Panc1 (cell line): ENCODE measurements at regions not wholly inside any gene's neighbourhood (a gene's known extent, or its start where the extent isn't known, plus 50 kb on each side); places are given as distances from the start of the nearest gene placed in this dataset.

Source experiments
- ATAC-seq: fragments of 200-7000 bp; cut with Tn5 transposase; 2 replicates; pipeline ENCODE4 v1.9.1; 2020; ENCODE audit warnings: mild to moderate bottlenecking, moderate library complexity
- BruUV-seq: library from RNA; stranded (reverse); fragments of 400-500 nt; replicated peaks from 2 replicates; lab custom pipeline; 2021; lab: Mats Ljungman, UMichigan
- CTCF ChIA-PET: fragments of 300-600 bp; sonication (Branson Sonifier 250); formaldehyde crosslinking; loops from one replicate; lab custom pipeline; 2022; ENCODE audit warnings: antibody characterized with exemption; lab: Charles Lee
- POLR2A ChIA-PET: fragments of 300-600 bp; sonication (Branson Sonifier 250); formaldehyde crosslinking; loops from one replicate; lab custom pipeline; 2022; ENCODE audit warnings: antibody characterized with exemption; lab: Charles Lee
- DNase-seq: peaks from one replicate; pipeline ENCODE4 v3.0.0-alpha.2; 2010; ENCODE audit warnings: low read depth, low spot score
- H3K27ac ChIP-seq: 2 replicates; pipeline ENCODE4 v1.5.1; 2011; ENCODE audit warnings: mild to moderate bottlenecking, low read length, inconsistent platforms
- H3K27me3 ChIP-seq: fragments of 200-500 bp; sonication (Bioruptor generic); 2 replicates; pipeline ENCODE4 v1.6.0; 2014; ENCODE audit warnings: low read length, inconsistent platforms; ENCODE audit not compliant: control insufficient read depth, insufficient read depth
- H3K36me3 ChIP-seq: fragments of 200-500 bp; sonication (Bioruptor generic); 2 replicates; pipeline ENCODE4 v1.5.1; 2014; ENCODE audit warnings: inconsistent platforms, mild to moderate bottlenecking, low read length, moderate library complexity; ENCODE audit not compliant: control insufficient read depth, insufficient read depth
- H3K4me1 ChIP-seq: 2 replicates; pipeline ENCODE4 v1.5.1; 2011; ENCODE audit warnings: inconsistent platforms, mild to moderate bottlenecking, low read length, moderate library complexity; ENCODE audit not compliant: control insufficient read depth, insufficient read depth
- H3K4me3 ChIP-seq, 2 experiments: 2 replicates each; pipeline ENCODE4 v1.5.1; 2011 to 2012; ENCODE audit warnings: low read depth in 2 of 2, low read length in 2 of 2, mild to moderate bottlenecking in 2 of 2, inconsistent platforms in 1 of 2, moderate library complexity in 1 of 2
- H3K9me3 ChIP-seq: fragments of 200-500 bp; sonication (Bioruptor generic); 2 replicates; pipeline ENCODE4 v1.5.1; 2014; ENCODE audit warnings: low read depth, mild to moderate bottlenecking, inconsistent platforms, low read length, moderate library complexity; ENCODE audit not compliant: control insufficient read depth, insufficient read depth
- POLR2AphosphoS5 ChIP-seq: IDR thresholded peaks from 2 replicates; pipeline ENCODE4 v1.6.1; 2012; ENCODE audit warnings: mild to moderate bottlenecking, low read depth, low read length, moderate library complexity
- SIN3A ChIP-seq: IDR thresholded peaks from 2 replicates; pipeline ENCODE4 v1.6.1; 2012; ENCODE audit warnings: low read depth, mild to moderate bottlenecking, low read length, moderate library complexity, borderline replicate concordance; ENCODE audit not compliant: insufficient read depth
- TCF7L2 ChIP-seq: IDR thresholded peaks from 2 replicates; pipeline ENCODE4 v1.6.1; 2011; ENCODE audit warnings: mild to moderate bottlenecking, low read depth, low read length, inconsistent platforms
- in situ Hi-C: cut with HindIII; loops from 2 replicates; pipeline ENCODE4 v1.10.0; 2016; ENCODE audit warnings: low sequenced_read_pairs, low pct_unique_long_range_greater_than_20kb
- intact Hi-C: fragments of 100-400 bp; cut with micrococcal nuclease; formaldehyde crosslinking; loops from one replicate; pipeline ENCODE4 v1.10.0; 2022; ENCODE audit not compliant: unreplicated experiment
- TF ChIP-seq, protein P1 (sequence below), 2 experiments: IDR thresholded peaks; 2 replicates each; pipeline ENCODE4 v1.6.1; 2011 to 2012; ENCODE audit warnings: low read depth in 2 of 2, control low read depth in 1 of 2, low read length in 1 of 2, mild to moderate bottlenecking in 1 of 2, moderate library complexity in 1 of 2; ENCODE audit not compliant: insufficient read depth in 1 of 2
- TF ChIP-seq, protein P2 (sequence below): fragments of 450-650 bp; IDR thresholded peaks from 2 replicates; pipeline ENCODE4 v1.5.1; 2017; ENCODE audit warnings: mild to moderate bottlenecking

DNA sequence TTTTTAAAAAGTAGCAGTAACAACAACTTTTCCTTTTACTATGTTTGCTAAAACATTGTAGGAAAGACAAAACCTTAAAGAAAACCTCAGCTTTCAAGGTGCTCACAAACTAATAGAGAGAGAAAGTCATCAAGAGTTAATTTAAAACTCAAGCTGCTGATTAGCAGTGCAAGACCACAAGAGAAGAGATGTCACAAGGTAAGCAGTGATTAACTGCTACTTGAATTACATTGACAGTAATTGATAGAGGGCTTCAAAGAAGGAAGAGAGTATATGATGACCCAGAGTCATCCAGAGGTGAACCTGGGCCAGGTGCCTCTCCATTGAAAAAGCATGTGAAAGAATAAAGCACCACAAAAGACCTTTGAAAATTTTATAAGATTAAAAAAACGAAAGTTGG is 939.6 kb upstream of the CNTNAP5 start:
- no peaks in the 10 kb centered on the region for H3K27me3 ChIP-seq
- H3K4me1 ChIP-seq: no peaks in the 10 kb centered on the region
- no peak for TF ChIP-seq POLR2AphosphoS5
- no peak for TF ChIP-seq SIN3A
- TF ChIP-seq, protein P1, sequence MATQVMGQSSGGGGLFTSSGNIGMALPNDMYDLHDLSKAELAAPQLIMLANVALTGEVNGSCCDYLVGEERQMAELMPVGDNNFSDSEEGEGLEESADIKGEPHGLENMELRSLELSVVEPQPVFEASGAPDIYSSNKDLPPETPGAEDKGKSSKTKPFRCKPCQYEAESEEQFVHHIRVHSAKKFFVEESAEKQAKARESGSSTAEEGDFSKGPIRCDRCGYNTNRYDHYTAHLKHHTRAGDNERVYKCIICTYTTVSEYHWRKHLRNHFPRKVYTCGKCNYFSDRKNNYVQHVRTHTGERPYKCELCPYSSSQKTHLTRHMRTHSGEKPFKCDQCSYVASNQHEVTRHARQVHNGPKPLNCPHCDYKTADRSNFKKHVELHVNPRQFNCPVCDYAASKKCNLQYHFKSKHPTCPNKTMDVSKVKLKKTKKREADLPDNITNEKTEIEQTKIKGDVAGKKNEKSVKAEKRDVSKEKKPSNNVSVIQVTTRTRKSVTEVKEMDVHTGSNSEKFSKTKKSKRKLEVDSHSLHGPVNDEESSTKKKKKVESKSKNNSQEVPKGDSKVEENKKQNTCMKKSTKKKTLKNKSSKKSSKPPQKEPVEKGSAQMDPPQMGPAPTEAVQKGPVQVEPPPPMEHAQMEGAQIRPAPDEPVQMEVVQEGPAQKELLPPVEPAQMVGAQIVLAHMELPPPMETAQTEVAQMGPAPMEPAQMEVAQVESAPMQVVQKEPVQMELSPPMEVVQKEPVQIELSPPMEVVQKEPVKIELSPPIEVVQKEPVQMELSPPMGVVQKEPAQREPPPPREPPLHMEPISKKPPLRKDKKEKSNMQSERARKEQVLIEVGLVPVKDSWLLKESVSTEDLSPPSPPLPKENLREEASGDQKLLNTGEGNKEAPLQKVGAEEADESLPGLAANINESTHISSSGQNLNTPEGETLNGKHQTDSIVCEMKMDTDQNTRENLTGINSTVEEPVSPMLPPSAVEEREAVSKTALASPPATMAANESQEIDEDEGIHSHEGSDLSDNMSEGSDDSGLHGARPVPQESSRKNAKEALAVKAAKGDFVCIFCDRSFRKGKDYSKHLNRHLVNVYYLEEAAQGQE (IDR thresholded peaks at IDR 0.05; ENCODE audit: insufficient read depth in 1 of 2, low read depth in 2 of 2, low read length in 1 of 2): no peak
- ChIA-PET CTCF (no interaction called here), POLR2A (no interaction called here)
- no TSS peak for BruUV-seq
- ATAC-seq: no peak
- no peak overlapping the region for H3K4me3 ChIP-seq
- H3K36me3 ChIP-seq: no peaks in the 10 kb centered on the region
- no peak overlapping the region for H3K27ac ChIP-seq
- DNase-seq: no peak
- in situ Hi-C loops: no loop called here
- intact Hi-C loops: no loop called here
- H3K9me3 ChIP-seq: no peaks in the 10 kb centered on the region

DNA sequence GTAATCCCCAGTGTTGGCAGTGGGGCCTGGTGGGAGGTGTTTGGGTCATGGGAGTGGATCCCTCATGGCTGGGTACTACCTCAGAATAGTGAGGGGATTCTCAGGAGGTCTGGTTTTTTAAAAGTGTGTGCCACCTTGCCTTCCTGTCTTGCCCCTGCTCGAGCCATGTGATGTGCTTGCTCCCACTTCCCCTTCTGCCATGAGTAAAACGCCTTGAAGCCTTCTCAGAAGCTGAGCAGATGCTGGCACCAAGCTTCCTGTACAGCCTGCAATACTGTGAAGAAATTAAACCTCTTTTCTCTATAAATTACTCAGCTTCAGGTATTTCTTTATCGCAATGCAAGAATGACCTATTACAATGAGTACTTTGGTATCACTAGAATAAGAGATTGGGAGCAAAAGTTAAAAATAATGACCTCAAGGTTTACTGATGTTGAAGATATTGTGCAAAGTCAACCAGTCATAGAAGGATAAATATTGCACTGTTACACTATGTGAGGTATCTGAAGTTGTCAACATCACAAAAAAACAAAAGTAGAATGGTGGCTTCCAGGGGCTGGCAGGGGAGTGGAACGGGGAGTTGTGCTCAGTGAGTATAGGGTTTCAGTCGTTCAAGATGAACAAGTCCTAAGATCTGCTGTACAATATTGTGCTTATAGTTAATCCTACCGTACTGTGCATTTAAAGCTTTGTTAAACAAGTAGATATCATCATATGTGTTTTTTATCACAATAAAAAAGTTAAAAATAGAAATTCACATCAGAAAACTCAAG is 938.3 kb upstream of the CNTNAP5 start:
- CTCF ChIA-PET: interaction anchor here (0.6 kb wide), 1 partner anchor 1331 kb away, joined by 3 read pairs; no protein-coding TSS in a partner anchor
- H3K27me3 ChIP-seq: no peaks in the 10 kb centered on the region
- no peaks in the 10 kb centered on the region for H3K36me3 ChIP-seq
- no peak for ATAC-seq
- no peak overlapping the region for H3K4me3 ChIP-seq
- TF ChIP-seq, protein P2, sequence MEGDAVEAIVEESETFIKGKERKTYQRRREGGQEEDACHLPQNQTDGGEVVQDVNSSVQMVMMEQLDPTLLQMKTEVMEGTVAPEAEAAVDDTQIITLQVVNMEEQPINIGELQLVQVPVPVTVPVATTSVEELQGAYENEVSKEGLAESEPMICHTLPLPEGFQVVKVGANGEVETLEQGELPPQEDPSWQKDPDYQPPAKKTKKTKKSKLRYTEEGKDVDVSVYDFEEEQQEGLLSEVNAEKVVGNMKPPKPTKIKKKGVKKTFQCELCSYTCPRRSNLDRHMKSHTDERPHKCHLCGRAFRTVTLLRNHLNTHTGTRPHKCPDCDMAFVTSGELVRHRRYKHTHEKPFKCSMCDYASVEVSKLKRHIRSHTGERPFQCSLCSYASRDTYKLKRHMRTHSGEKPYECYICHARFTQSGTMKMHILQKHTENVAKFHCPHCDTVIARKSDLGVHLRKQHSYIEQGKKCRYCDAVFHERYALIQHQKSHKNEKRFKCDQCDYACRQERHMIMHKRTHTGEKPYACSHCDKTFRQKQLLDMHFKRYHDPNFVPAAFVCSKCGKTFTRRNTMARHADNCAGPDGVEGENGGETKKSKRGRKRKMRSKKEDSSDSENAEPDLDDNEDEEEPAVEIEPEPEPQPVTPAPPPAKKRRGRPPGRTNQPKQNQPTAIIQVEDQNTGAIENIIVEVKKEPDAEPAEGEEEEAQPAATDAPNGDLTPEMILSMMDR: no peak
- TF ChIP-seq POLR2AphosphoS5 (no peak), SIN3A (no peak), TCF7L2 (no peak)
- TF ChIP-seq, protein P1 (IDR thresholded peaks at IDR 0.05; ENCODE audit: insufficient read depth in 1 of 2, low read depth in 2 of 2, low read length in 1 of 2): no peak
- intact Hi-C loops: no loop called here
- no peaks in the 10 kb centered on the region for H3K9me3 ChIP-seq
- H3K4me1 ChIP-seq: no peaks in the 10 kb centered on the region
- no TSS peak for BruUV-seq
- no peak overlapping the region for H3K27ac ChIP-seq
- in situ Hi-C loops: no loop called here
- POLR2A ChIA-PET: no interaction called here
- DNase-seq: no peak
